ENCODE measurements at regions not wholly inside any gene's neighbourhood (a gene's known extent, or its start where the extent isn't known, plus 50 kb on each side); places are given as distances from the start of the nearest gene placed in this dataset.

- Histone ChIP-seq H2AFZ (ENCODE audit: insufficient read depth, low read length, poor library complexity) (no peak overlapping the region), H2BK5ac (ENCODE audit: low read depth, low read length, poor library complexity) (no peak overlapping the region), H3K79me2 (ENCODE audit: control insufficient read depth, insufficient read depth, low read length, poor library complexity) (no peaks in the 10 kb centered on the region), H3K18ac (ENCODE audit: low read length) (no peak overlapping the region), H3K9me3 (ENCODE audit: insufficient read depth, low read depth, low read length) (no peaks in the 10 kb centered on the region), H2BK120ac (ENCODE audit: insufficient read depth, low read length, poor library complexity) (no peak overlapping the region), H4K91ac (ENCODE audit: low read depth, low read length) (no peak overlapping the region), H3K4me2 (ENCODE audit: low read length) (no peak overlapping the region), H3K4ac (ENCODE audit: low read depth, low read length) (no peak overlapping the region), H3K36me3 (ENCODE audit: control insufficient read depth in 1 of 2, insufficient read depth in 2 of 2, low read length in 2 of 2) (no peaks in the 10 kb centered on the region), H3K4me1 (ENCODE audit: control insufficient read depth in 1 of 2, insufficient read depth in 2 of 2, low read length in 2 of 2) (peaks cover 0 to 2% of the 10 kb centered on the region in 2 experiments), H3K27me3 (ENCODE audit: insufficient read depth, low read length) (no peaks in the 10 kb centered on the region), H2AK5ac (ENCODE audit: low read length) (no peak overlapping the region), H3K27ac (ENCODE audit: low read depth, low read length) (no peak overlapping the region), H3K79me1 (ENCODE audit: low read length) (no peaks in the 10 kb centered on the region), H3K14ac (ENCODE audit: low read length) (no peak overlapping the region), H4K8ac (ENCODE audit: low read depth, low read length) (no peak overlapping the region), H4K12ac (ENCODE audit: low read depth, low read length) (no peak overlapping the region), H3K4me3 (ENCODE audit: low read depth, low read length) (no peak overlapping the region), H3K9ac (ENCODE audit: low read length) (no peak overlapping the region), H3K23ac (ENCODE audit: low read length) (no peak overlapping the region), H2BK12ac (ENCODE audit: low read length) (no peak overlapping the region)
- DNase-seq = no peak
- no CpG with 5 or more reads among the region's 3 CpGs for WGBS (ENCODE audit: extremely low coverage, insufficient coverage, insufficient read length)
These were observed 336.8 kb upstream of the CLNK start for GRCh38 chr4:11021333-11021732.

DNA sequence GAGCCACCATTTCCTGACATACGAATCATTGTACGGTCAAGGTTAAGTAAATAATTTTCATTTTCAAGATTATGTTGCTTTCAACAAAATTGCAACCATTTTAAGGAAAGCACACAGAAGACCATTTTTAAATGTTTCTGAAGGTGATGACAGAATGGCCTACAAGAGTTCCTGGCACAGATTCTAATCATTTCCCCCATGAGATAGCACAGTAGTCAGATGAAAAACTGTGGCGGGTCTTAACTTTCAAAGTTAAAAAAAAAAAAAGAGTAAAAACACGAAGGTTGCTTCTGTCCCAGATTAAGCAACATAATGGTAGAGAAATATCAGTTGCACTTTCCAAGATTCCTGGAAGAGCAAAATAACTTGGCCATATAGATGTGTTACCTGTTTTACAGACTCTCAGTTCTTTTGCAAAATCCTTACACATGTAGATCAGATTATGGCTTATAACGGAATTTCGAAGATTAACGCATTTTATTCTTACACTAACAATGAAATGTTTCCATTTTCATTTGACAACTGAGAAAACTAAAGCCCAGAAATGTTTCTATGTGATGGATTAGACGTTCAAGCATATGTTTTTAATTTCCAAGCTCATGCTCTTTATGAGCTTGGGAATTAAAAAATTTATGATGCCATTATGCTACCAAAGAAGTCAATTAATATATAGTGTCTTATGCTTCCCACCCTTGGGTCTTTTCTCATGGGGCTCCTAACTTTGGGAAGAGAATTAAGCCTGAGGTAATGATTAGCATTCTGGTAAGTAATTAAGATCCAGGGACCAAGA lies 335.1 kb upstream of the CLNK start:
- Histone ChIP-seq H2BK120ac (ENCODE audit: insufficient read depth, low read length, poor library complexity) (no peak overlapping the region), H3K4me3 (ENCODE audit: low read depth, low read length) (no peak overlapping the region), H4K8ac (ENCODE audit: low read depth, low read length) (no peak overlapping the region), H2BK5ac (ENCODE audit: low read depth, low read length, poor library complexity) (no peak overlapping the region), H2AFZ (ENCODE audit: insufficient read depth, low read length, poor library complexity) (no peak overlapping the region), H4K12ac (ENCODE audit: low read depth, low read length) (no peak overlapping the region), H3K79me1 (ENCODE audit: low read length) (no peaks in the 10 kb centered on the region), H3K4me1 (ENCODE audit: control insufficient read depth in 1 of 2, insufficient read depth in 2 of 2, low read length in 2 of 2) (no peaks in the 10 kb centered on the region), H3K27me3 (ENCODE audit: insufficient read depth, low read length) (no peaks in the 10 kb centered on the region), H3K4me2 (ENCODE audit: low read length) (no peak overlapping the region), H3K14ac (ENCODE audit: low read length) (no peak overlapping the region), H2AK5ac (ENCODE audit: low read length) (no peak overlapping the region), H4K91ac (ENCODE audit: low read depth, low read length) (no peak overlapping the region), H3K9ac (ENCODE audit: low read length) (no peak overlapping the region), H3K27ac (ENCODE audit: low read depth, low read length) (no peak overlapping the region), H3K79me2 (ENCODE audit: control insufficient read depth, insufficient read depth, low read length, poor library complexity) (no peaks in the 10 kb centered on the region), H3K36me3 (ENCODE audit: control insufficient read depth in 1 of 2, insufficient read depth in 2 of 2, low read length in 2 of 2) (no peaks in the 10 kb centered on the region), H3K18ac (ENCODE audit: low read length) (no peak overlapping the region), H3K23ac (ENCODE audit: low read length) (no peak overlapping the region), H3K4ac (ENCODE audit: low read depth, low read length) (no peak overlapping the region), H3K9me3 (ENCODE audit: insufficient read depth, low read depth, low read length) (no peaks in the 10 kb centered on the region), H2BK12ac (ENCODE audit: low read length) (no peak overlapping the region)
- no CpG with 5 or more reads among the region's 8 CpGs for WGBS (ENCODE audit: extremely low coverage, insufficient coverage, insufficient read length)
- DNase-seq = peak in 1 of 2 donors; percentile 46

DNA sequence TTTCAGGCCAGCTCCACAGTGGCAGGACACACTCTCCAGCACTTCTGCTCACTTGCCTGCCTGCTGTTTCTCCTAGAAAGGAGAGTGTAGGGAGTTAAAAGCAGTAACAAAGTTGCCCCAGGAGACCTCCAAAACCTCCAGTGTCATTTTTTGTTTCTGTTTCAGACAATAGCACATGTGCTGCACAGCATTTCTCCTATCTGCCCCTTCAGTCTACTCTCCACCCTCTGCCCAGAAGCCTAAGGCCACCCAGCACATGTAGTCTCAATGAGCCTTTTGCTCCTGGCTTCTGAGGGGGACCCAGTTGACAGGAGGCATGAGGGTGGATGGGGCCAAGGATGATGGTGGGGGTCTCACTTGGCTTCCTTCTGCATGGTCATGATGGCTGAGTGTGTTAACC lies 329.6 kb upstream of the CLNK start:
- Histone ChIP-seq H3K14ac (ENCODE audit: low read length) (no peak overlapping the region), H3K4me2 (ENCODE audit: low read length) (no peak overlapping the region), H4K8ac (ENCODE audit: low read depth, low read length) (no peak overlapping the region), H3K79me1 (ENCODE audit: low read length) (no peaks in the 10 kb centered on the region), H3K23ac (ENCODE audit: low read length) (no peak overlapping the region), H3K4me1 (ENCODE audit: control insufficient read depth in 1 of 2, insufficient read depth in 2 of 2, low read length in 2 of 2) (no peaks in the 10 kb centered on the region), H2AFZ (ENCODE audit: insufficient read depth, low read length, poor library complexity) (no peak overlapping the region), H2BK12ac (ENCODE audit: low read length) (no peak overlapping the region), H2BK120ac (ENCODE audit: insufficient read depth, low read length, poor library complexity) (no peak overlapping the region), H3K36me3 (ENCODE audit: control insufficient read depth in 1 of 2, insufficient read depth in 2 of 2, low read length in 2 of 2) (no peaks in the 10 kb centered on the region), H3K79me2 (ENCODE audit: control insufficient read depth, insufficient read depth, low read length, poor library complexity) (no peaks in the 10 kb centered on the region), H2AK5ac (ENCODE audit: low read length) (no peak overlapping the region), H3K18ac (ENCODE audit: low read length) (no peak overlapping the region), H3K4me3 (ENCODE audit: low read depth, low read length) (no peak overlapping the region), H3K27me3 (ENCODE audit: insufficient read depth, low read length) (no peaks in the 10 kb centered on the region), H3K4ac (ENCODE audit: low read depth, low read length) (no peak overlapping the region), H3K27ac (ENCODE audit: low read depth, low read length) (no peak overlapping the region), H4K91ac (ENCODE audit: low read depth, low read length) (no peak overlapping the region), H3K9ac (ENCODE audit: low read length) (no peak overlapping the region), H3K9me3 (ENCODE audit: insufficient read depth, low read depth, low read length) (peaks cover 2% of the 10 kb centered on the region), H4K12ac (ENCODE audit: low read depth, low read length) (no peak overlapping the region), H2BK5ac (ENCODE audit: low read depth, low read length, poor library complexity) (no peak overlapping the region)
- no peak for DNase-seq

DNA sequence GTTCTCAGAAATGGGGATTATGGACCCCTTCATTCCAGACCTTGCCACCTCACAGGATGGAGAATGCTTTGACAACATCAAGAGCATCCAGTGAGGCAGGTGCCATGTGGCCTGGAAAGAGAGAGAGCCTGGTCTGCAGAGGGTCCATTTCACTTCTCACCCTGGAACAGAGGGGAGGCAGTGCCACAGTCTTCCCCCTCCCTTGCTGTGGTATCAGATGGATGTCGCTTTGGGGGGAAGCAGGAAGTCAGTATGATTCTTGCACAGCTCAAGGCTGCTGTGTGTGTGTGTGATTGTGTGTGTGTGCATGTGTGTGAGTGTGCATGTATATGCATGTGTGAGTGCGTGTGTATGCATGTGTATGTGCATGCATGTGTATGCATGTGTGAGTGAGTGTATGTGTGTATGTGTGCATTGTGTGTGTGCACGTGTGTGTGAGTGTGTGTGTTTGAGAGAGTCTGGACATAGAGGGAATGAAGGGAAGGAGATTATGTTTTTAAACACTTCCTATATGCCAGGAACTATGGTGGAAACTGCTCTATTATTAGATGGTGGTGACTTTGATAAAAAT lies 328.6 kb upstream of the CLNK start:
- Histone ChIP-seq H3K9ac (ENCODE audit: low read length) (peak overlapping the region; percentile 47), H3K4me1 (ENCODE audit: control insufficient read depth in 1 of 2, insufficient read depth in 2 of 2, low read length in 2 of 2) (no peaks in the 10 kb centered on the region), H3K14ac (ENCODE audit: low read length) (no peak overlapping the region), H3K4me2 (ENCODE audit: low read length) (no peak overlapping the region), H3K4ac (ENCODE audit: low read depth, low read length) (no peak overlapping the region), H4K8ac (ENCODE audit: low read depth, low read length) (no peak overlapping the region), H3K18ac (ENCODE audit: low read length) (no peak overlapping the region), H3K79me1 (ENCODE audit: low read length) (no peaks in the 10 kb centered on the region), H2BK120ac (ENCODE audit: insufficient read depth, low read length, poor library complexity) (no peak overlapping the region), H3K27me3 (ENCODE audit: insufficient read depth, low read length) (no peaks in the 10 kb centered on the region), H3K4me3 (ENCODE audit: low read depth, low read length) (peak overlapping the region; percentile 53), H2AK5ac (ENCODE audit: low read length) (no peak overlapping the region), H3K36me3 (ENCODE audit: control insufficient read depth in 1 of 2, insufficient read depth in 2 of 2, low read length in 2 of 2) (no peaks in the 10 kb centered on the region), H2AFZ (ENCODE audit: insufficient read depth, low read length, poor library complexity) (no peak overlapping the region), H3K9me3 (ENCODE audit: insufficient read depth, low read depth, low read length) (peaks cover 2% of the 10 kb centered on the region), H3K27ac (ENCODE audit: low read depth, low read length) (no peak overlapping the region), H2BK12ac (ENCODE audit: low read length) (no peak overlapping the region), H4K12ac (ENCODE audit: low read depth, low read length) (no peak overlapping the region), H3K79me2 (ENCODE audit: control insufficient read depth, insufficient read depth, low read length, poor library complexity) (no peaks in the 10 kb centered on the region), H4K91ac (ENCODE audit: low read depth, low read length) (no peak overlapping the region), H3K23ac (ENCODE audit: low read length) (no peak overlapping the region), H2BK5ac (ENCODE audit: low read depth, low read length, poor library complexity) (no peak overlapping the region)
- WGBS (ENCODE audit: extremely low coverage, insufficient coverage, insufficient read length) = no CpG with 5 or more reads among the region's 3 CpGs
- no peak for DNase-seq
